ENCODE measurements at regions not wholly inside any gene's neighbourhood (a gene's known extent, or its start where the extent isn't known, plus 50 kb on each side); places are given as distances from the start of the nearest gene placed in this dataset.

DNA sequence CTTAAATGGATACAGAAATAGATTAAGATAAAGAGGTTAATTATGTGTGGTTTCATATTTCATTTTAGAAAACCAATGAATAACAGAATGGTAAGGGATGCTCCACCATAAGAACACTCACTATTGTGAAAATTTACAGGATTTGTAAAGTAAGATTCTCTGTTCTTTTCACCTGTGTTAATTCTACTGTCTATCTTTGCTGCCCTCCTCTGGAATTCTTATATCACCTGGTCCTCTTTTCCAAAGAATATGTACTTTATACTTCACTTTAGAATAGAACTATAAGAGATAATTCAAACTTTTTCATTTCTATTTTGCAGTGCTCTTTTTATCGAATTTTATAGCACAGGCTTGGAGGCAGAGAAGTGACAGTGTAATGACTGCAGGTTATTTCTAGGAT is 213.4 kb downstream of the LURAP1L start:
- Histone ChIP-seq H3K27ac (no peak overlapping the region), H3K79me2 (ENCODE audit: insufficient read depth, low read depth) (no peaks in the 10 kb centered on the region), H3K36me3 (ENCODE audit: insufficient read depth) (no peaks in the 10 kb centered on the region), H3K27me3 (ENCODE audit: insufficient read depth, low read depth) (no peaks in the 10 kb centered on the region), H3K4me3 (IDR thresholded peaks at IDR 0.05; ENCODE audit: insufficient read depth, low read depth, low read length) (no peak overlapping the region), H3K4me1 (ENCODE audit: low read depth, poor library complexity, severe bottlenecking) (no peaks in the 10 kb centered on the region), H2AFZ (ENCODE audit: low read depth) (no peak overlapping the region), H3K4me2 (no peak overlapping the region), H4K20me1 (ENCODE audit: insufficient read depth) (no peaks in the 10 kb centered on the region), H3K9ac (no peak overlapping the region)
- no peak for TF ChIP-seq CTCF (conservative IDR thresholded peaks at IDR 0.05; ENCODE audit: low read depth, low read length)

DNA sequence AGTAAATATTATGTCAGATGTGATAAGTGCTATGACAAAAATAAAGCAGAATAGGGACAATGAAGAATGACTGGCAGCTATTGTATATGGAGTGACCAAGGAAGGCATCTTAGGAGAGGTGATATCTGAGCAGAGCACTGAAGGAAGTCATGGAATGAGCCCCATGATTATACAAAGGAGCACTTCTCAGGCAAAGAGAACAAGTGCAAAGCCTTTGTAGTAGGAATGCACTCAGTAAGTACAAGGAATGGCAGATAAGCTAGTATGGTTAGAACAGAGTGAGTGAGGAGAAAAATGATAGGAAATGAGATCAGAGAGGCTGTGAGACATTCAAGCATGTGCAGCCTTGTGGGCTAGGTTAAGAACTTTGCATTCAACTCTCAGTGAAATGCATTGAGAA is 214.8 kb downstream of the LURAP1L start:
- no peak overlapping the region for H2AFZ ChIP-seq (ENCODE audit: low read depth)
- no peak overlapping the region for H3K9ac ChIP-seq
- H3K79me2 ChIP-seq (ENCODE audit: insufficient read depth, low read depth) = no peaks in the 10 kb centered on the region
- H3K4me1 ChIP-seq (ENCODE audit: low read depth, poor library complexity, severe bottlenecking) = no peaks in the 10 kb centered on the region
- H3K4me2 ChIP-seq = no peak overlapping the region
- no peaks in the 10 kb centered on the region for H3K27me3 ChIP-seq (ENCODE audit: insufficient read depth, low read depth)
- no peak overlapping the region for H3K4me3 ChIP-seq (IDR thresholded peaks at IDR 0.05; ENCODE audit: insufficient read depth, low read depth, low read length)
- TF ChIP-seq CTCF (conservative IDR thresholded peaks at IDR 0.05; ENCODE audit: low read depth, low read length) = no peak
- H3K27ac ChIP-seq = no peak overlapping the region
- no peaks in the 10 kb centered on the region for H3K36me3 ChIP-seq (ENCODE audit: insufficient read depth)
- no peaks in the 10 kb centered on the region for H4K20me1 ChIP-seq (ENCODE audit: insufficient read depth)

- H3K36me3 ChIP-seq (ENCODE audit: insufficient read depth) = no peaks in the 10 kb centered on the region
- no peak overlapping the region for H3K27ac ChIP-seq
- H3K4me3 ChIP-seq (IDR thresholded peaks at IDR 0.05; ENCODE audit: insufficient read depth, low read depth, low read length) = no peak overlapping the region
- no peak overlapping the region for H2AFZ ChIP-seq (ENCODE audit: low read depth)
- no peak overlapping the region for H3K9ac ChIP-seq
- H3K79me2 ChIP-seq (ENCODE audit: insufficient read depth, low read depth) = no peaks in the 10 kb centered on the region
- no peak for TF ChIP-seq CTCF (conservative IDR thresholded peaks at IDR 0.05; ENCODE audit: low read depth, low read length)
- H3K4me1 ChIP-seq (ENCODE audit: low read depth, poor library complexity, severe bottlenecking) = no peaks in the 10 kb centered on the region
- H3K4me2 ChIP-seq = no peak overlapping the region
- no peaks in the 10 kb centered on the region for H4K20me1 ChIP-seq (ENCODE audit: insufficient read depth)
- H3K27me3 ChIP-seq (ENCODE audit: insufficient read depth, low read depth) = no peaks in the 10 kb centered on the region
These were observed 218.6 kb downstream of the LURAP1L start for GRCh38 chr9:12993466-12993865.

DNA sequence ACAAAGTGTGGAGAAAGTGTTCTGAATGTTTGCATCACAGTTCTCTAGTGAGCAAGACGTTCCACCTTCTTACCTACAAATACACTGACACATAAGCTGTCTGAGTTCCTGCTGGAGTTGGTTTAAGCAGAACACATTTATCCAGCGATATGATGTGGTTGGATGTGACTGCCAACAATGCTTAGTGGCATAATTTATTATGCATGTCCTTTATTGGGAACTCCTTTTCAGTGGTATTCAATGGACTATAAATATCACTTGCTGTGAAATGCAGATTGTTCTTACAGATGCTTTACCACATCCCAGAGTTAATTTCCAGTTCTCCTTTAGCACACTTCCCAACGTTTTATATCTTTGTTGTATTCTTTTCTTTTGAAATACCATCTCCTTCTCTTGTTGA is 222.2 kb downstream of the LURAP1L start:
- Histone ChIP-seq H3K36me3 (ENCODE audit: insufficient read depth) (no peaks in the 10 kb centered on the region), H3K27me3 (ENCODE audit: insufficient read depth, low read depth) (no peaks in the 10 kb centered on the region), H2AFZ (ENCODE audit: low read depth) (no peak overlapping the region)

More for the DNA sequence above, 222.2 kb downstream of the LURAP1L start:
- H3K27ac ChIP-seq = no peak overlapping the region
- TF ChIP-seq CTCF (conservative IDR thresholded peaks at IDR 0.05; ENCODE audit: low read depth, low read length) = no peak
- H3K4me3 ChIP-seq (IDR thresholded peaks at IDR 0.05; ENCODE audit: insufficient read depth, low read depth, low read length) = no peak overlapping the region
- H3K9ac ChIP-seq = no peak overlapping the region
- no peaks in the 10 kb centered on the region for H3K79me2 ChIP-seq (ENCODE audit: insufficient read depth, low read depth)
- no peaks in the 10 kb centered on the region for H4K20me1 ChIP-seq (ENCODE audit: insufficient read depth)
- H3K4me2 ChIP-seq = no peak overlapping the region
- H3K4me1 ChIP-seq (ENCODE audit: low read depth, poor library complexity, severe bottlenecking) = no peaks in the 10 kb centered on the region

Data from KMS-11 (cell line).